ENCODE measurements at regions not wholly inside any gene's neighbourhood (a gene's known extent, or its start where the extent isn't known, plus 50 kb on each side); places are given as distances from the start of the nearest gene placed in this dataset.

DNA sequence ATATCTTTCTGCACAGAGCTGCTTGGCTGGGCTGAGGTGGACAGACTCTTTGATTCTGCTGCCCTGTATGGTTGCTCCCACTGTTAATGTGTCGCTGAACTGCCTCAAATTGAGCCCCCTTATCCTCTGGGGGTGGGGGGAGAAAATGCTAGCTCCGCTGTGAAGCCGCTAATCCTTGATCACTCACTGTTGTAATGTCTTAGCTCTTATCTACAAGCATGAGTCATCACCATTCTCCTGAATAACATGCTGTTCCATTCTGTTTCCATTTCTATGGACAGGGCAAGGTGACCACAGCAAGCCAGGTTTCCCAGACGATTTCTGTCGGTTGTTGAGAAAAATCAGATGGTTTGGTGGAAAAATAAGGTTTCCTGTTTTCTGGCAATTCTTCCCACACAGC lies 218.4 kb upstream of the GGTLC1 start:
- intact Hi-C loops (cut with micrococcal nuclease), result no loop called here
- no peak overlapping the region for H2AFZ ChIP-seq (ENCODE audit: insufficient read depth, low read depth, low read length, poor library complexity, severe bottlenecking)
- H3K27me3 ChIP-seq (ENCODE audit: control insufficient read depth in 2 of 2, insufficient read depth in 2 of 2, low read length in 2 of 2), result peaks cover 9 to 14% of the 10 kb centered on the region in 2 donors
- H3K27ac Mint-ChIP-seq, result no peak overlapping the region
- no peaks in the 10 kb centered on the region for H3K36me3 ChIP-seq (replicated peaks in 1 of 2; ENCODE audit: control insufficient read depth in 1 of 2, insufficient read depth in 2 of 2, low read length in 2 of 2)
- peaks cover 0 to 2% of the 10 kb centered on the region in 2 donors for H3K36me3 Mint-ChIP-seq
- peaks cover 6 to 8% of the 10 kb centered on the region in 2 donors for H3K9me3 ChIP-seq (replicated peaks in 1 of 2; ENCODE audit: control insufficient read depth in 1 of 2, insufficient read depth in 1 of 2, low read length in 2 of 2)
- WGBS (ENCODE audit: insufficient coverage), result no CpG with 5 or more reads among the region's 5 CpGs
- H3K4me3 Mint-ChIP-seq, result no peak overlapping the region
- H3K4me2 ChIP-seq (replicated peaks; ENCODE audit: extremely low read depth, low read length, poor library complexity, severe bottlenecking), result no peak overlapping the region
- no peaks in the 10 kb centered on the region for H3K79me2 ChIP-seq (ENCODE audit: insufficient read depth, low read length)
- H3K27ac ChIP-seq (ENCODE audit: low read depth in 1 of 2, low read length in 2 of 2), result no peak overlapping the region
- no peak for DNase-seq
- no peaks in the 10 kb centered on the region for H4K20me1 ChIP-seq (ENCODE audit: insufficient read depth, low read length)
- H3K27me3 Mint-ChIP-seq (ENCODE audit: low read depth in 3 of 3), result peaks cover 5 to 12% (median 11%) of the 10 kb centered on the region in 3 donors
- H3K9me3 Mint-ChIP-seq, result peaks cover 5 to 15% (median 9%) of the 10 kb centered on the region in 7 donors
- no peaks in the 10 kb centered on the region for H3K4me1 ChIP-seq (ENCODE audit: control insufficient read depth in 1 of 2, insufficient read depth in 2 of 2, low read length in 2 of 2)
- no peak overlapping the region for H3K9ac ChIP-seq (ENCODE audit: insufficient read depth, low read length, poor library complexity, severe bottlenecking)
- no peaks in the 10 kb centered on the region for H3K4me1 Mint-ChIP-seq
- TF ChIP-seq, protein P1, sequence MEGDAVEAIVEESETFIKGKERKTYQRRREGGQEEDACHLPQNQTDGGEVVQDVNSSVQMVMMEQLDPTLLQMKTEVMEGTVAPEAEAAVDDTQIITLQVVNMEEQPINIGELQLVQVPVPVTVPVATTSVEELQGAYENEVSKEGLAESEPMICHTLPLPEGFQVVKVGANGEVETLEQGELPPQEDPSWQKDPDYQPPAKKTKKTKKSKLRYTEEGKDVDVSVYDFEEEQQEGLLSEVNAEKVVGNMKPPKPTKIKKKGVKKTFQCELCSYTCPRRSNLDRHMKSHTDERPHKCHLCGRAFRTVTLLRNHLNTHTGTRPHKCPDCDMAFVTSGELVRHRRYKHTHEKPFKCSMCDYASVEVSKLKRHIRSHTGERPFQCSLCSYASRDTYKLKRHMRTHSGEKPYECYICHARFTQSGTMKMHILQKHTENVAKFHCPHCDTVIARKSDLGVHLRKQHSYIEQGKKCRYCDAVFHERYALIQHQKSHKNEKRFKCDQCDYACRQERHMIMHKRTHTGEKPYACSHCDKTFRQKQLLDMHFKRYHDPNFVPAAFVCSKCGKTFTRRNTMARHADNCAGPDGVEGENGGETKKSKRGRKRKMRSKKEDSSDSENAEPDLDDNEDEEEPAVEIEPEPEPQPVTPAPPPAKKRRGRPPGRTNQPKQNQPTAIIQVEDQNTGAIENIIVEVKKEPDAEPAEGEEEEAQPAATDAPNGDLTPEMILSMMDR (IDR thresholded peaks at IDR 0.05), result no peak
- H3K4me3 ChIP-seq (replicated peaks in 1 of 3; ENCODE audit: low read depth in 2 of 3, low read length in 3 of 3), result no peak overlapping the region

DNA sequence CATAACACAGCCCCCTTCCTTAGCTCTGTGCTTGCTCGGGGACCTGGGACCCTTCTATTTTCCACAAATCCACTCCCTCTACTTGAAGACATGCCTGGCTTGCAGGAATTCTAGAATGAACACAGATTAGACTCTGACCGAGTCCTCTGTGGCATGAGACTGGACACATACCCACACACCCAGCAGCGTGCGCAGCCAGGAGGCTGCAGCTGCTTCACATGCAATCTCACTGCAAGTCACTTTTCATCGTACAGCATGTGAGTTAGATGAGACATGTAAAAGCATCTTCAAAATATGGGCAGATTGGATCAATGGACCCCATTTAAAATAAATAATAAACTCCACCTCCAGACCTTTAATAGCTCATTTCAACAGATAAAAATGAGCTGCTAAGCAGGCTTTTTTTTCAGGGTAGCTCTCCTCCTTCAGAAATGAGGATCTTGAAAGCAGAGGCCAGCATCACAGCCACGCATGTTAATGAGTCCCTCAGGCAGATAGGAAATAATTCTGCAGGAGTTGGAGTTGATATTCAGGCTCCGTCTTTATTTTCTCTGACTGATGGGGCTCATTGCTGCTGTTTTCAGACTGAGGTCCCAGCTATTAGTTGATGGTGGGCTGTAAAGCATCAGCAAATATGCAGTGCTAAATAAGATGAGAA lies 215.1 kb upstream of the GGTLC1 start:
- intact Hi-C loops (cut with micrococcal nuclease), result no loop called here
- H3K9ac ChIP-seq (ENCODE audit: insufficient read depth, low read length, poor library complexity, severe bottlenecking), result no peak overlapping the region
- no peaks in the 10 kb centered on the region for H3K36me3 ChIP-seq (replicated peaks in 1 of 2; ENCODE audit: control insufficient read depth in 1 of 2, insufficient read depth in 2 of 2, low read length in 2 of 2)
- WGBS (ENCODE audit: insufficient coverage), result 86% methylated on average over 2 of the region's 7 CpGs
- H2AFZ ChIP-seq (ENCODE audit: insufficient read depth, low read depth, low read length, poor library complexity, severe bottlenecking), result no peak overlapping the region
- H3K27ac ChIP-seq (ENCODE audit: low read depth in 1 of 2, low read length in 2 of 2), result no peak overlapping the region
- H3K4me2 ChIP-seq (replicated peaks; ENCODE audit: extremely low read depth, low read length, poor library complexity, severe bottlenecking), result no peak overlapping the region
- TF ChIP-seq, protein P1 (IDR thresholded peaks at IDR 0.05), result no peak
- H3K27me3 Mint-ChIP-seq (ENCODE audit: low read depth in 3 of 3), result peaks cover 0 to 4% (median 0%) of the 10 kb centered on the region in 3 donors
- no peak overlapping the region for H3K4me3 ChIP-seq (replicated peaks in 1 of 3; ENCODE audit: low read depth in 2 of 3, low read length in 3 of 3)
- H3K9me3 Mint-ChIP-seq, result peaks cover 3 to 11% (median 8%) of the 10 kb centered on the region in 7 donors
- H3K36me3 Mint-ChIP-seq, result no peaks in the 10 kb centered on the region
- no peaks in the 10 kb centered on the region for H3K27me3 ChIP-seq (ENCODE audit: control insufficient read depth in 2 of 2, insufficient read depth in 2 of 2, low read length in 2 of 2)
- DNase-seq, result no peak
- no peaks in the 10 kb centered on the region for H3K4me1 Mint-ChIP-seq
- H3K4me1 ChIP-seq (ENCODE audit: control insufficient read depth in 1 of 2, insufficient read depth in 2 of 2, low read length in 2 of 2), result no peaks in the 10 kb centered on the region
- no peak overlapping the region for H3K4me3 Mint-ChIP-seq
- peaks cover 6 to 8% of the 10 kb centered on the region in 2 donors for H3K9me3 ChIP-seq (replicated peaks in 1 of 2; ENCODE audit: control insufficient read depth in 1 of 2, insufficient read depth in 1 of 2, low read length in 2 of 2)
- no peaks in the 10 kb centered on the region for H3K79me2 ChIP-seq (ENCODE audit: insufficient read depth, low read length)
- H3K27ac Mint-ChIP-seq, result peak overlapping the region in 1 of 7 donors; percentile 9
- no peaks in the 10 kb centered on the region for H4K20me1 ChIP-seq (ENCODE audit: insufficient read depth, low read length)

All from CD14-positive monocyte (primary cell).